ENCODE measurements at regions not wholly inside any gene's neighbourhood (a gene's known extent, or its start where the extent isn't known, plus 50 kb on each side); places are given as distances from the start of the nearest gene placed in this dataset.

DNA sequence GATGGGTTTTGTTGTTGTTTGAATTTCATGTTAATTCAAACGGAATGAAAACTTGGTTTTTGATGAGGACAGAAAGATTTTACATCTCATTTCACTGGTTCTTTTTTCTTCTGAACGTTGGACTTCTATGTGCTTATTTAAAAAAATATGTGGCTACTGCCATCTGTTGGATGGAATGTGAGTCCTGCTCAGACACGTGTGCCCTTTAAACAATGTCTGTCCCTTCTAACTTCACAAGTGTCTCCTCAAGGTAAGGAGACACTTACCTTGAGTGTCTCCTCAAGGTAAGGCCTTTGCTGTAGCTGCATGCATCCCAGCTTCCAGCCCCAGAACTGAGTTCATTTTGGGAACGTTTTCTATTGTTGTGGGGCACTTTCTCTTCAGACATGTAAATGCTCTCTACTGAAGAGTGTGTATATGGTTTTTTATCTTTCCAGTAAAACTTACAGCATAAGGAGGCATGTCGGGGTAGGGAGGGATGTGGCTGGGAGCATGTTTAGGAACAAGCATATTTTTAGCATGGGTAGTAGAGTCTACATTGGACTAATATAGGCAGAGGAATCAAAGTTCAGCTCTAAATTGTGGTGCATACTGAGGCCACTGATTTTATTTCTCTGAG lies 63.1 kb upstream of the UBE3A start:
- DNase-seq = peak; percentile 57

DNA sequence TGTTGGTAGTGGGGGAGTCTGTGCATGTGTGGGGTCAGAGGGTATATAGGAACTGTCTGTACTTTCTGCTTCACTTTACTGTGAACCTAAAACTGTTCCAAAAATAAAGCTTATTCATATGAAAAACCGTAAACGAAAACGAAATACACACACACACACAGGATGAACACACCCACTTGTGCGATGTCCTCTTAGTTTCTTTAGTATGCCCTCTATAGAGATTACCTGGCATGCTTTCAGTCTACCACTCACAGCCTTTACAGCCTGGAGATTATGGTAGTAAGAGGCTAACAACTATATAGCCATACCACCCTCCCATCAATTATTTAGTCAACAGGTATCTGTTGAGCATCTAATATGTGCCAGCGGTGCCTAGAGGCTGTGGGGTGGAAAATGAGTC lies 60.0 kb upstream of the UBE3A start:
- no peak for DNase-seq

DNA sequence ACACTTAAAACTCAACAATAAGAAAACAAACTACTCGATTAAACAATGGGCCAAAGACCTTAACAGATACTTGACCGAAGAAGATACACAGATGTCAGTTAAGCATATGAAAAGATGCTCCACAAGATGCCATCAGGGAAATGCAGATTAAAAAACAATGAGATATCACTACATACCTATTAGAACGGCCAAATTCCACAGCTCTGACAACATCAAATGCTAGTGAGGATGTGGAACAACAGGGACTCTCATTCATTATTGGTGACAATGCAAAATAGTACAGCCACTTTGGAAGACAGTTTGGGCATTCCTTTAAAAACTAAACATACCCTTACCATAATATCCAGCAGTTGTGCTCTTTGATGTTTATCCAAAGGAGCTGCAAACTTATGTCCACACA lies 59.1 kb upstream of the UBE3A start:
- no peak for DNase-seq

DNA sequence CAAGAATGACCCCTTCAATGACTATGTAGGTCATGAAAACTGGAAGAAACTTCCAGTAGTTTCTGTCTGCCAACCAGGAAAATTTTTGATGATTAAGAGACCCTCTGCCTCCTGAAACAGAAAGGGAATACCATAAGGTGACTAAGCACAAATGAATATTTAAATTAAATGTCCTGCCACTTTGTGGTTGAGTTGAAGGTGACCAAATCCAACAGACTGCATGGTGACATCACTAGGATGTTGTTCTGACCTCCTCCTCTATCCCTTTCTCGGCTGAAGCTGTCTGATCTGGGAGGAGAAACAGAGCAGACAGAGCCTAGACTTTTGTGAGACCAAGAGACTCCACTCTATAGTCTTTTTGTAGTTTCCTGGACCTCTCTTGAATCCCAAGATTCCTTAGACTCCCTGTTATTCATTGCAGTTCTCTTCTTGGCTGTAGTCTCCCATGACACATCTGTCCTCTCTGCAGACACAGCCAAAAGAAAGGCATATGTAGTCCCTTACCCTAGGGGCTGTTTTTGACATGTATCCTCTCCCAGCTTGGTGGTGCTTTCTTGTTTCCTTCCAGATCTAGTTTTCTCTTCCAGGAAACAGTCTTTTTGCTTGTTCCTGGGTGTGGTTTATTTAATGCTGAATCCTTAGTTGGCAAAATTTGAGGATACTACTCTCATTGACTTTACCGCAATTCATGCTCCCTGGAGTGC lies 55.2 kb upstream of the UBE3A start:
- DNase-seq = no peak

DNA sequence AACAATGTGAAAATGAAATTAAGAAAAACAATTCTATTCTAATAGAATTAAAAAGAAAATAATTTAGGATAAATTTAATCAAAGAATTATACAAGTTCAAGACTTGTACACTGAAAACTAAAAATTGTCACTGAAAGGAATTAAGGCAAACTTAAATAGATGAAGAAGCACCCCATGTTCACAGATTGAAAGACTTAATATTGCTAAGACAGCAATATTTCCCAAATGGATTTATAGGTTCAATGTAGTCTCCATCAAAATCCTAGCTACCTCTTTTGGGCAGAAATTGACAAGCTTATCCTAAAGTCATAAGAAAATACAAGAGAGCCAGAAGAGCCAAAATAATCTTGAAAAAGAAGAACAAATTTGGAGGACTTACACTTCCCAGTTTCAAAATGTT lies 53.5 kb upstream of the UBE3A start:
- DNase-seq = no peak

Data from NCI-H82 (cell line).